Endodermal cell (in vitro differentiated cells): ENCODE measurements at regions not wholly inside any gene's neighbourhood (a gene's known extent, or its start where the extent isn't known, plus 50 kb on each side); places are given as distances from the start of the nearest gene placed in this dataset.
"Not testable (repeated sequence)": the region's sequence is repeated elsewhere in the genome, so short reads cannot be mapped to it uniquely, and the experiment has no call there.

Source experiments
- DNase-seq: peaks from one replicate; pipeline ENCODE4 v3.0.0-alpha.2; 2017
- H3K27ac ChIP-seq: 2 replicates; pipeline ENCODE4 v1.5.1; 2013; ENCODE audit warnings: mild to moderate bottlenecking, low read depth, low read length, moderate library complexity
- H3K27me3 ChIP-seq: 2 replicates; pipeline ENCODE4 v1.6.1; 2013; ENCODE audit warnings: mild to moderate bottlenecking, low read length, moderate library complexity; ENCODE audit not compliant: insufficient read depth, control insufficient read depth, poor library complexity, severe bottlenecking
- H3K36me3 ChIP-seq: 2 replicates; pipeline ENCODE4 v1.7.0; 2013; ENCODE audit warnings: mild to moderate bottlenecking, low read length, moderate library complexity; ENCODE audit not compliant: control insufficient read depth, insufficient read depth
- H3K4me1 ChIP-seq: one replicate; pipeline ENCODE4 v1.7.0; 2013; ENCODE audit warnings: low read length; ENCODE audit not compliant: control insufficient read depth, insufficient read depth
- H3K4me3 ChIP-seq: 2 replicates; pipeline ENCODE4 v1.5.1; 2013; ENCODE audit warnings: mild to moderate bottlenecking, low read length, moderate library complexity
- H3K9ac ChIP-seq: 2 replicates; pipeline ENCODE4 v1.6.1; 2013; ENCODE audit warnings: mild to moderate bottlenecking, low read length, moderate library complexity; ENCODE audit not compliant: poor library complexity, severe bottlenecking; ENCODE audit errors: extremely low read depth
- H3K9me3 ChIP-seq: 2 replicates; pipeline ENCODE4 v1.6.1; 2013; ENCODE audit warnings: mild to moderate bottlenecking, low read length, moderate library complexity; ENCODE audit not compliant: control insufficient read depth
- H3K27ac Mint-ChIP-seq: 2 replicates; pipeline ENCODE4 v1.8.0; 2020; ENCODE audit warnings: mixed read lengths
- H3K27me3 Mint-ChIP-seq: 2 replicates; pipeline ENCODE4 v1.8.0; 2021; ENCODE audit warnings: mild to moderate bottlenecking, mixed read lengths; ENCODE audit not compliant: insufficient read depth
- H3K36me3 Mint-ChIP-seq: 2 replicates; pipeline ENCODE4 v1.8.0; 2020; ENCODE audit warnings: low read depth, mixed read lengths
- H3K4me1 Mint-ChIP-seq: 2 replicates; pipeline ENCODE4 v1.8.0; 2020; ENCODE audit warnings: mixed read lengths
- H3K4me3 Mint-ChIP-seq: 2 replicates; pipeline ENCODE4 v1.8.0; 2020; ENCODE audit warnings: mild to moderate bottlenecking, moderate library complexity, mixed read lengths
- H3K9me3 Mint-ChIP-seq: 2 replicates; pipeline ENCODE4 v1.8.0; 2020; ENCODE audit warnings: mild to moderate bottlenecking, mixed read lengths
- CTCF ChIP-seq: fragments of 200-600 bp; sonication (generic); conservative IDR thresholded peaks from 2 replicates; pipeline ENCODE4 v1.5.0; 2021; ENCODE audit warnings: antibody characterized with exemption, mild to moderate bottlenecking
- WGBS, 2 experiments: methylation state at CpG; one replicate each; pipeline versions ENCODE4 v1.1.5 to v1.1.7; 2013; ENCODE audit warnings: missing lambda C conversion rate in 2 of 2, mixed read lengths in 1 of 2; ENCODE audit not compliant: insufficient coverage in 1 of 2, insufficient read length in 1 of 2; 5-methylcytosine and 5-hydroxymethylcytosine counted together

- no peak for DNase-seq
- H3K9me3 ChIP-seq = peaks cover 65% of the 10 kb centered on the region
- 21% methylated on average over 1 of the region's 2 CpGs; no CpG with 5 or more reads in 1 of the 2 experiments for WGBS, 2 experiments
- no peak overlapping the region for H3K4me3 ChIP-seq
- TF ChIP-seq CTCF = no peak
- Mint-ChIP-seq H3K4me1 (no peaks in the 10 kb centered on the region), H3K27me3 (no peaks in the 10 kb centered on the region), H3K36me3 (no peaks in the 10 kb centered on the region), H3K4me3 (no peak overlapping the region), H3K9me3 (peaks cover 80% of the 10 kb centered on the region), H3K27ac (no peak overlapping the region)
- H3K36me3 ChIP-seq = no peaks in the 10 kb centered on the region
- no peaks in the 10 kb centered on the region for H3K27me3 ChIP-seq
- H3K9ac ChIP-seq = no peak overlapping the region
- no peak overlapping the region for H3K27ac ChIP-seq
- H3K4me1 ChIP-seq = no peaks in the 10 kb centered on the region
Observed at GRCh38 chr17:22718689-22719088, 1026.4 kb downstream of the KCNJ18 start.

- H3K9ac ChIP-seq, H3K36me3 ChIP-seq, DNase-seq, H3K27me3 ChIP-seq, H3K27ac ChIP-seq, H3K4me3 Mint-ChIP-seq, H3K36me3 Mint-ChIP-seq, H3K4me3 ChIP-seq, H3K4me1 Mint-ChIP-seq, H3K27me3 Mint-ChIP-seq, H3K27ac Mint-ChIP-seq, H3K4me1 ChIP-seq: not testable (repeated sequence)
- peaks cover 86% of the 10 kb centered on the region for H3K9me3 Mint-ChIP-seq
- 97 to 100% methylated on average over 1 to 26 of the region's 27 CpGs for WGBS, 2 experiments
- H3K9me3 ChIP-seq = peaks cover 60% of the 10 kb centered on the region
Observed at GRCh38 chr17:22741066-22741465, 1048.7 kb downstream of the KCNJ18 start.
